Pulmonary artery endothelial cell (primary cell): ENCODE measurements at regions not wholly inside any gene's neighbourhood (a gene's known extent, or its start where the extent isn't known, plus 50 kb on each side); places are given as distances from the start of the nearest gene placed in this dataset.

ENCODE experiments used
- DNase-seq: peaks from one replicate; pipeline ENCODE4 v3.0.0-alpha.2; 2011; ENCODE audit warnings: low read depth, low spot score

- no peak for DNase-seq
Observed at GRCh38 chr12:28878629-28879028, 270.4 kb upstream of the FAR2 start.

- DNase-seq = no peak
Observed at GRCh38 chr12:28879379-28879778, 269.7 kb upstream of the FAR2 start.

GRCh38 chr12:28882444-28882843, 266.6 kb upstream of the FAR2 start:
- no peak for DNase-seq

GRCh38 chr12:28883406-28883997, 265.6 kb upstream of the FAR2 start:
- no peak for DNase-seq

DNA sequence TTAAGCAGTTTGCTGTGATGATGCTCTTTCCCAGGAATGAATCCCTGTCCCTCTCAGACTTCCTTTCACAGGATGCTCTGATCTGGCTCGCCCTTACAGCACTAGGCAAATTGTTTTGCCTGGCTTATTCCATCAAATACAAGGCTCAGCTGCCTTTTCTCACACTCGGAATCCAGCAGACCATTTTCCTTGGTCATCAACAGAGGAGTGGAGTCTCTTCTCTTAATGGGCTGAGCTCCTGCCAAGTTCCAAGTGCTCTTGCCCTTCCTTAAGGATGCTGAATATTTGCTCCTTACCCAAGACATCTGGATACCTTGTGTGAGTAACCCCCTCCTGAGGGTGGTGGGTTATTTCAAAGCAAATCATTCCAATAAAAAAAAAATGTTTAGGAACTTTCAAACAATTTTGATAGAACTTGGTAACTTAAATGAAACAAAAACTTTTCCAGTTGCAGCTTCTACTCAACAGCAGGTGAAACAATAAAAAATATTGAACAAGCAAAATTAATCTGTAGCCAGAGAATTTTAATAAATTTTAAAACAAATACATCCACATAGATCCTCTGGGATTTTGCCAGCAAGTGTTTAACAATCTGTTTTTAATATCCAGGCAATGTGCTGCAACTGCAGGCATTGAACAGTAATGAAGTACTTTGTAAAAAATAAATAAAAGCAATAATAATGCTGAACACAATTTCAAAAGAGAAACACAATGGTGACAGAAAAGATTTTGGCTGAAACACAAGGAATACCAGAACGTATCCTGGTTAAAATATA, 264.0 kb upstream of the FAR2 start:
- no peak for DNase-seq

DNA sequence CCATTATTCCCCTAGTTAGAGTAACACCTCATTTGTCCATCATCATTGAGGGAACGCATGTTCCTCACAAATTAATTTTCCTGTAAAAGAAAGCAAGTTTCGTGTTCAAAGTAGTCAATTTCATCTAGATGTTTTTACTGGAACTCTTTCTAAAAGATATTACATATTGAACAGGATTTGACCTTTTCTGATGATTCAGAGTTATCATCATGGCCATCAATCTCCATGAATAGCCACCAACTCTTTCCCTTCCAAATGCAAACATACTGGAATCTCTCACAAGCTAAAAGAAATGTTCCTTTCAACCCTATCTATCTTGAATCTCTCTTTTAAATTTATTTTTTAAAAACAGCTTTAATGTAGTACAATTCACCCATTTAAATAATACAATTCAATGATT, 263.1 kb upstream of the FAR2 start:
- no peak for DNase-seq

DNA sequence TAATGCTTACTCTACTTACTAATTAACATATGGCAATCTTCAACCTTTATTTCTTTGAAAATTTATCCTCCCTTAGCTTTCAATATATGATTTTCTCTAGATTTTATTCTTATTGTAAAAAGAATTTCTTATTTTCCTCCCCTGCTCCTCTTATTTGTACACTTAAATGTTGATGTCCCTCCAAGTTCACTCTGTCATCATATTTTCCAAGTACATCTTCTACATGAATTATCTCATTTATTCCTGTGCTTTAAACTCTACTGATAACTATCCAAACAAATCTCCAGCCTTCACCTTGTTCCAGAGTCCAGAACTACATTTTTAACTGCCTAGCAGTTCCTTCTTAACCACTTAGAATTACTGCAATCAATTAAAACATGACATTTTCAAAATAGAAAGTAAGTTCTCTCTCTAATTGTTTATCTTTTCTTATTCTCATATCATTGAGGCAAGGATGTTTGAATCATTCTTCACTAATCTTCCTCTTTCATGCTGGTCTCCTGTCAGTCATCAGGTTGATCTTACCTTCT, 261.6 kb upstream of the FAR2 start:
- DNase-seq = no peak

GRCh38 chr12:28890664-28891063, 258.4 kb upstream of the FAR2 start:
- no peak for DNase-seq

- DNase-seq = no peak
Observed at GRCh38 chr12:28891126-28891525, 258.0 kb upstream of the FAR2 start.

DNA sequence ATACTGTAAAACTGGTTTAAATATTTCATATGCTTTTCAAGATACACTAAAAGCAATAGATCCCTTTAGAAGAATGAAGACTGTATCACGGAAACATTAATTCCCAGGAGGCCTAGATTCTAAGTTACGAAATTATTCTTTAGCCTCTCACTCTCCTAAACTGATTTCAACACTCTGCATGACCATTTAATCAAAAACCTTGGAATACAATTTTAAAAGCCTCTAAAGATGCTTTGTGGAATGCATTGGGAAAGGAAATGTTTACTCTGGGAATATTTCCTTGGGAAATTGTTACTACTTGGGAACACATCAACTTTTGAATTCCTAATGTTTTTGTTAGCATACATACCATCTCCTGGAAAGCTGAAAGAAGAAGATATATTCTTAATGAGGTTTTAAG, 255.7 kb upstream of the FAR2 start:
- no peak for DNase-seq

GRCh38 chr12:28893856-28894255, 255.2 kb upstream of the FAR2 start:
- DNase-seq = no peak

DNA sequence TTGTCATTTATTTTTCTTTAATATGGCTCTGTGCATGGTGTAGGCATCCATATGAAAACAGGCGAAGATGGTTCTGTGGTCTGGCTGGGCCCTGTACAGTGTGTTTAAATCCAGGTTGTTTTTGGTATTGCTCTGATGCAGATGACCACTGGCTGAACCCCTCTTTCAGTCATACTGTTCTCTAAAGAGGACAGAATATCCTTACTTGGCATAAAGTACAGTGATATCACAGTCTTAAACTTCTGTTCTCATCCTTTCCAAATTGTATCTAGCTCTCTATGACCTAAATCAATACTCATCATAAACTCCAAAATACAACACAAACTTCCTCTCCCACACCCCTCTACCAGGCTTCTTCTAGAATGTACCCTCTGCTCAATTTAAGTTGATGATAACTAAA, 252.7 kb upstream of the FAR2 start:
- DNase-seq = no peak

DNA sequence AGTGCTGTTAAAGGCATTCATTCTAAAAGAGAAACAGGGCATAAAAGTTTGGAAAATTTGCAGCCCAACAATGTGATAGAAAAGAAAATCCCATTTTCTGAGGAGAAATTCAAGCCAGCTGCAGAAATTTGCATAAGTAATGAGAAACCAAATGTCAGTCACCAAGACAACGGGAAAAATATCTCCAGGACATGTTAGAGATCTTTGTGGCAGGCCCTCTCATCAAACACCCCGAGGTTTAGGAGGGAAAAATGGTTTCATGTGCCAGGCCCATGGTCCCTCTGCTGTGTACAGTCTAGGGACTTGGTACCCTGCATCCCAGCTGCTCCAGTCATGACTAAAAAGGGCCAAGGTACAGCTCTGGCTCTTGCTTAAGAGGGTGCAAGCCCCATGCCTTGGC, 251.0 kb upstream of the FAR2 start:
- DNase-seq = no peak

DNA sequence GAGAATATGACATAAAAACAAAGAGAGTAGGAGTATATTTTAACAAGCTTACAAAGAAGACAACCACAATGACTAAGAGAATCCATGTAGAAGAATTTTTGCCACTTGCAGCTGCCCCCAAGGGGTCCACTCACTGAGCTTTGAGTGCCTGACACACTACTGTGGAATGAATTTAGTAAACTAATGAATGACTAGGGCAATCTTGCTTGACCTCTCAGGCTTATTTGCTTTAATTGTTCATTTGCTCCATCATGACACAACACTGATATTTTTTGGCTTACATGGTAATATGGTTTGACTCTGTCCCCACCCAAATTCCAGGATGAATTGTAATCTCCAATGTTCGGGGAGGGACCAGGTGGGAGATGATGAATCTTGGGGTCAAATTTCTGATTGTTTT, 249.1 kb upstream of the FAR2 start:
- DNase-seq = no peak

DNA sequence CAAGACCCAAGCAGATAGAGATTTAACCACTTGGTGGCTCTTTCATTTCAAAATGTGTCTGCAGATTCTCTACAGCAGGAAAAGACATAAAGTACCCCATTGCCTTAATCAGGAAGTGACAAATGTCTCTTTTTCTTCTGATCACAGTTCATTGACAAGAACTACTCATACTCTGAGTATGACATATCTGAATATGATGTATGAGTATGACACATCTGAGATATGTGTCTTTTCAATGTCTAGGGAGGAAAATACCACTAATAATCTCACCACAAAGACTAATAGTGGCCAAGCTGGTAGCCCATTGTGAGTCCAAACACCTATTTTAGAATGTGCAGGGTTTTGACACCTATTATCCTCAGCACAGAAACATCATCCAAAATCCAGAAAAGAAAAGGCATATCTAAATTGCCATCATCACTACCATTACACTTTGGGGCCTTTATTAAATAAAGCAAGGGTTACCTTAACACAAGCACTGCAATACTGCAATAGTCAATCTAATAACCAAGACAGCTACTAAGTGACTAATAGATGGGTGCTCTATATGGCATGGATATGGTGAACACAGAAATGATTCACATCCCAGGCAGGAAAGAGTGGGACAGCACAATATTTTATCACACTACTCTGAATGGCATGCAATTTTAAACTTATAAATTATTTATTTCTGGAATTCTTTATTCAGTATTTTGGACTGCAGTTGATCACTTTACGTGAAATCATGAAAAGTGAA, 243.7 kb upstream of the FAR2 start:
- no peak for DNase-seq

- DNase-seq = no peak
Observed at GRCh38 chr12:28908646-28909045, 240.4 kb upstream of the FAR2 start.

DNA sequence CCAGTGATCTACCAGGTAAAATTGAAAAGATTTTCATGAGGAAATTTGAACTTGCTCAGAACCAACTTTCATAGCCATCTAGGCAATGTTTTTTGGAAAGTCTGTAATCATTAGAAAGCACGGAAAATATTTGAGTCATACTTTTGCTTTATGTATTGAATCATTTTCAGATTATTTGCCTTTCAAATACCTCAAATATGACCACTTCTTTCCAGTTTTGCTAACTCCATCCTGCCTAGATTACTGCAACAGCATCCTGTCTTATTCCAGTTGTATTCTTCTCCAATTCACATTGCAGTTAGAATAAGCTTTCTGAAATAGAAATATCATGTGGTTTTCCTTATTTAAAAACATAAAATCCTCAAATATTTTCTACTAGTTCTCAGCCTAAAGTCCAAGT, 239.8 kb upstream of the FAR2 start:
- DNase-seq = no peak

GRCh38 chr12:28925719-28926376, 223.2 kb upstream of the FAR2 start:
- no peak for DNase-seq

- no peak for DNase-seq
Observed at GRCh38 chr12:28930704-28931103, 218.4 kb upstream of the FAR2 start.

DNA sequence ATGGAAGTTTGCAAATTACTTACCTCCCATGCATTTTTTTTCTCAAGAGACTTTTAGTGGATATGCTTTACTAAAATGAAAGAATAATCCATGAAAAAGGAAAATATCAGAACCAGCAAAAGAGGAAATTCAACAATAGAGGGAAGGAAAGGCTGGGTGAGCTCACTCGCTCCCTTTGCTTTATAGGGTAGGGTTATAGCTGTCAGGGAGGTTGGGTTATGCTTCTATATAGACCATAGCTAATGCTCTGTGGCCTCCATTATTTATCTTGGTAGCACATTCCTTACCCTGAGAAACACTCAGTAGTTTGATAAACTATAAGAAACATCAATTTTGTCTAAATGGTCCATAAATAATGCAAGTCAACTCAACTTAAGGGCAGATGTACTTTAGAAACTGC, 215.9 kb upstream of the FAR2 start:
- peak; percentile 32 for DNase-seq

- peak; percentile 60 for DNase-seq
Observed at GRCh38 chr12:28933864-28934527, 215.1 kb upstream of the FAR2 start.
